Activated naive CD8-positive, alpha-beta T cell treated with anti-CD3 and anti-CD28 coated beads for 36 hours (primary cell): ENCODE measurements at regions not wholly inside any gene's neighbourhood (a gene's known extent, or its start where the extent isn't known, plus 50 kb on each side); places are given as distances from the start of the nearest gene placed in this dataset.

ENCODE experiments used
- DNase-seq: peaks from one replicate; pipeline ENCODE4 v3.0.0; 2021
- H3K27ac Mint-ChIP-seq: one replicate; pipeline ENCODE4 v1.8.0; 2022; ENCODE audit warnings: mild to moderate bottlenecking, moderate library complexity, mixed read lengths
- H3K27me3 Mint-ChIP-seq: one replicate; pipeline ENCODE4 v1.8.0; 2022; ENCODE audit warnings: mild to moderate bottlenecking, mixed read lengths
- H3K36me3 Mint-ChIP-seq: one replicate; pipeline ENCODE4 v1.8.0; 2021; ENCODE audit warnings: mild to moderate bottlenecking, mixed read lengths
- H3K4me1 Mint-ChIP-seq: one replicate; pipeline ENCODE4 v1.8.0; 2021; ENCODE audit warnings: mixed read lengths
- H3K4me3 Mint-ChIP-seq: one replicate; pipeline ENCODE4 v1.8.0; 2022; ENCODE audit warnings: mild to moderate bottlenecking, moderate library complexity, mixed read lengths
- H3K9me3 Mint-ChIP-seq: one replicate; pipeline ENCODE4 v1.8.0; 2022; ENCODE audit warnings: mixed read lengths

DNA sequence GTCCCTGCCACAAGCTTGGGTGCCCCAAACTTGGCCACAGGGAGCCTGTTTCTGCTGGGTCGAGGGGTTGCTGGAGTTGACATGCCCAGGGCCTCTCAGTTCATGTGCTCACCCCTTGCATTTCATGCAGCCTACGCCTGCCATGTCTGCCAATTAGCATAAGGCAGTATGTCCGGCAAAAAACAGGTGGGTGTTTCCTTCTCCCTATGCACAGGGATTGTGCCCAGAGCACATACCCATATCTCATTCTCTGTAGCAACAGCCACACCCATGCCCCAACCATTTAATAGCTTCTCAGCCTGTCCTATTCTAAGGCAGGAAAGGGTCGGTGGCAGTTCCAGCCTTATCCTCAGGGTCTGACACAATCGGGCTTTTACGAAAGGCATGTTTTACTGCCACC lies 340.4 kb upstream of the ASIC2 start:
- Mint-ChIP-seq H3K27me3 (peaks cover 10% of the 10 kb centered on the region), H3K4me3 (no peak overlapping the region), H3K27ac (no peak overlapping the region), H3K4me1 (peaks cover 4% of the 10 kb centered on the region), H3K36me3 (no peaks in the 10 kb centered on the region), H3K9me3 (peaks cover 24% of the 10 kb centered on the region)
- no peak for DNase-seq

DNA sequence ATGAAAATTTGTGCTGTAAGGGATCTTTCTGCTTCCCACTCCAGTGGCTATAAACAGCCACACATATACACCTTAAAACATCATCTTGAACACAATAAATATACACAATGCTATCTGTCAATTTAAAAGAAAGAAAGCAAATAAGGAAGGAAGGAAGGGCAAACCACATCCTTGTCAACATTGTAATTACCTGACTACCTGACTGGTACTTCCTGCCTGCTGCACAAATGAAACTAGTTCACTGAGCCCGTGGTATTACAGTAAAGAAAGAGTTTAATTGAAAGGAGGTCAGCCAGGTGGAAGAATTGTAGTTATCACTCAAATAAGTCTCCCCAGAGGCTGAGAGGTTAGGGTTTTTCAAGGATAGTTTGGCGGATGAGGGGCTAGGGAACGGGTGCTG lies 344.4 kb upstream of the ASIC2 start:
- Mint-ChIP-seq H3K4me3 (no peak overlapping the region), H3K27me3 (peaks cover 4% of the 10 kb centered on the region), H3K36me3 (no peaks in the 10 kb centered on the region), H3K27ac (no peak overlapping the region), H3K4me1 (peaks cover 4% of the 10 kb centered on the region), H3K9me3 (peaks cover 25% of the 10 kb centered on the region)
- DNase-seq, result no peak

- no peaks in the 10 kb centered on the region for H3K36me3 Mint-ChIP-seq
- H3K27me3 Mint-ChIP-seq, result peaks cover 4% of the 10 kb centered on the region
- H3K9me3 Mint-ChIP-seq, result peaks cover 25% of the 10 kb centered on the region
- H3K27ac Mint-ChIP-seq, result no peak overlapping the region
- DNase-seq, result no peak
- peaks cover 4% of the 10 kb centered on the region for H3K4me1 Mint-ChIP-seq
- H3K4me3 Mint-ChIP-seq, result no peak overlapping the region
Observed at GRCh38 chr17:33639103-33639880, 346.2 kb upstream of the ASIC2 start.

DNA sequence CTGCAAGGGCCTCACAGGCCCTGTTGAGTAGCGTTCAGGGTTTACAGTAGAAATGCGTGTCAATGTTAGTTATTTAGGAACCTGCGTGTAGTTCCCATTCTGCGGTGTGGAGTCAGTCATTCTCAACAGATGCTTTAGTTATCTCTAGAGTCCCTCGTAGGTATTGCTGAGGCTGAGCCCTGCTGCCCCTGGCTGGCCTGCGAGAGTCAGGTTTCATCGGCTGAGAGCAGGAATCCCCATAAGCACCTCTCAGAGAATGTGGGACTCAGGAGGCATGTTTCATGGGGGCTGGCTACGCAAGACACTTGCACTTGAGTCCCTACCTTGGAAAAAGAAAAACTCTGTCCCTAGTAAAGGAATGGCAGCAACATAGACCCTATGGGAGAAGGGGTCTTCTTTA lies 347.5 kb upstream of the ASIC2 start:
- Mint-ChIP-seq H3K27ac (no peak overlapping the region), H3K9me3 (peaks cover 24% of the 10 kb centered on the region), H3K4me1 (peaks cover 4% of the 10 kb centered on the region), H3K4me3 (no peak overlapping the region), H3K36me3 (no peaks in the 10 kb centered on the region), H3K27me3 (peaks cover 9% of the 10 kb centered on the region)
- DNase-seq, result no peak

- Mint-ChIP-seq H3K27ac (no peak overlapping the region), H3K4me1 (peaks cover 3% of the 10 kb centered on the region), H3K4me3 (no peak overlapping the region), H3K9me3 (peaks cover 19% of the 10 kb centered on the region), H3K36me3 (no peaks in the 10 kb centered on the region), H3K27me3 (peaks cover 19% of the 10 kb centered on the region)
- DNase-seq, result no peak
Observed at GRCh38 chr17:33642002-33642401, 348.9 kb upstream of the ASIC2 start.

DNA sequence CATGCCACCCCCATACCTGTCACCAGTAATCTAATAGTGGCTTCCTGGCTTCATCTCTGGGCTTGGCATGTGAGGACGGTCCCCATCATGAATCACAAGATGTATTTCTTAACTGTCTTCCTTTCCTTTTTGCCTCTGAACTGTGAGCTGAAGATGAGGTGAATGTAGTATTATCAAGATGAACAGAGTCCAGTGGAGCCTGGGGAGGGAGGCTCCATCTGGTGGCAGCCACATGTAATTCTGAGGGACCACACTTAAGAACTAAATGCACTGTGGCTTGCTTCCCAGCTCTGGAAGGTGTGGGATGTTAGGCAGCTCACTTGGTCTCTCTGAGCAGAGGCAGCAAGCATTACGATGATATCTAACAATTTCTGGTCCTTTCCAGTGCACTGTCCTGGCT lies 354.9 kb upstream of the ASIC2 start:
- H3K27ac Mint-ChIP-seq, result no peak overlapping the region
- no peaks in the 10 kb centered on the region for H3K9me3 Mint-ChIP-seq

GRCh38 chr17:33650304-33650703 lies 357.2 kb upstream of the ASIC2 start:
- Mint-ChIP-seq H3K9me3 (no peaks in the 10 kb centered on the region), H3K27ac (no peak overlapping the region), H3K36me3 (no peaks in the 10 kb centered on the region), H3K4me1 (no peaks in the 10 kb centered on the region), H3K27me3 (peaks cover 15% of the 10 kb centered on the region), H3K4me3 (no peak overlapping the region)
- no peak for DNase-seq

More for the DNA sequence above, 354.9 kb upstream of the ASIC2 start:
- Mint-ChIP-seq H3K4me1 (no peaks in the 10 kb centered on the region), H3K4me3 (no peak overlapping the region), H3K27me3 (peaks cover 18% of the 10 kb centered on the region), H3K36me3 (no peaks in the 10 kb centered on the region)
- no peak for DNase-seq

DNA sequence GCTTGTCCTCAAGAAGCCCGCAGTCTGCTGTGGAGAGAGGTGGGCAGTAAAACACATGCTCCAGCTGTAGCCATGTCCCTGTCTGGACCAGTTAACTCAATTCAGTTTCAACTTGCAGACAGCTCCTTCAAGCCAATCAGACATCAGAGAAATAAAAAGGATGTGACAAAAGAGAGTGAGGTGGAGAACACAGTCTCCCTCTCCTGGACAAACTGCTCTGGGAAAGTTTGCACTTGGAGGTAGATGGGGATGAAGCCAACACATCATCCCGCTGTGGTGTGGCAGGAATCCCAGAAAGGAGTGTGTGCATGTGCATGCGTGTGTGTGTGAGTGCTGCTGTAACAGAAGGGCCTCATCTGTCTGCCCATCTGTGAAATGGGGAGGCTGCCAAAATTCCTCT lies 358.6 kb upstream of the ASIC2 start:
- Mint-ChIP-seq H3K4me1 (no peaks in the 10 kb centered on the region), H3K36me3 (no peaks in the 10 kb centered on the region), H3K9me3 (no peaks in the 10 kb centered on the region), H3K27me3 (peaks cover 15% of the 10 kb centered on the region), H3K27ac (no peak overlapping the region), H3K4me3 (no peak overlapping the region)
- DNase-seq, result no peak

GRCh38 chr17:33652731-33653398 lies 359.8 kb upstream of the ASIC2 start:
- Mint-ChIP-seq H3K4me3 (no peak overlapping the region), H3K36me3 (no peaks in the 10 kb centered on the region), H3K27me3 (peaks cover 11% of the 10 kb centered on the region), H3K9me3 (no peaks in the 10 kb centered on the region), H3K27ac (no peak overlapping the region), H3K4me1 (no peaks in the 10 kb centered on the region)
- DNase-seq, result no peak

GRCh38 chr17:33653399-33653788 lies 360.3 kb upstream of the ASIC2 start:
- H3K27me3 Mint-ChIP-seq, result peaks cover 8% of the 10 kb centered on the region

GRCh38 chr17:33657181-33657580 lies 364.1 kb upstream of the ASIC2 start:
- Mint-ChIP-seq H3K27me3 (peaks cover 8% of the 10 kb centered on the region), H3K4me1 (no peaks in the 10 kb centered on the region), H3K4me3 (no peak overlapping the region), H3K9me3 (no peaks in the 10 kb centered on the region), H3K27ac (no peak overlapping the region), H3K36me3 (no peaks in the 10 kb centered on the region)
- no peak for DNase-seq

More at GRCh38 chr17:33653399-33653788, 360.3 kb upstream of the ASIC2 start:
- Mint-ChIP-seq H3K36me3 (no peaks in the 10 kb centered on the region), H3K4me1 (no peaks in the 10 kb centered on the region), H3K27ac (no peak overlapping the region), H3K4me3 (no peak overlapping the region), H3K9me3 (no peaks in the 10 kb centered on the region)
- DNase-seq, result no peak

DNA sequence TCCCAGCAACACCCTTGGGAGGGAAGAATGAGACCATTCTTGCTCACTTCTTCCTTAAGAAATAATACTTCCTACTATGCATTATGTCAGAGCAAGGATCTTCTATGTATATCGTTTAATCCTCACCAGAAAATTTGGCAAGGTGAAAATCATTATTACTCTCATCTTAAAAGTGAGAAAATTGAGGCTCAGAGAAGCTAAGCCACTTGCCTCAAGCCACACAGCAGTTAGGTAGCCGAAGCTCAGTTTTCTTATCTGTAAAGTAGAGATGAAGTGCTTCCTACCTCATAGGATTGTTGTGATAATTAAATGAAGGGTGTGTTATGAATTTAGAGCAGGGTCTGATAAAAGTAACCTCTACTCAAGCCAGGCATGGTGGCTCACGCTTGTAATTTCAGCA lies 368.9 kb upstream of the ASIC2 start:
- Mint-ChIP-seq H3K4me1 (peaks cover under 1% of the 10 kb centered on the region), H3K36me3 (no peaks in the 10 kb centered on the region), H3K27ac (no peak overlapping the region), H3K9me3 (no peaks in the 10 kb centered on the region), H3K4me3 (no peak overlapping the region), H3K27me3 (peaks cover 14% of the 10 kb centered on the region)
- DNase-seq, result no peak

DNA sequence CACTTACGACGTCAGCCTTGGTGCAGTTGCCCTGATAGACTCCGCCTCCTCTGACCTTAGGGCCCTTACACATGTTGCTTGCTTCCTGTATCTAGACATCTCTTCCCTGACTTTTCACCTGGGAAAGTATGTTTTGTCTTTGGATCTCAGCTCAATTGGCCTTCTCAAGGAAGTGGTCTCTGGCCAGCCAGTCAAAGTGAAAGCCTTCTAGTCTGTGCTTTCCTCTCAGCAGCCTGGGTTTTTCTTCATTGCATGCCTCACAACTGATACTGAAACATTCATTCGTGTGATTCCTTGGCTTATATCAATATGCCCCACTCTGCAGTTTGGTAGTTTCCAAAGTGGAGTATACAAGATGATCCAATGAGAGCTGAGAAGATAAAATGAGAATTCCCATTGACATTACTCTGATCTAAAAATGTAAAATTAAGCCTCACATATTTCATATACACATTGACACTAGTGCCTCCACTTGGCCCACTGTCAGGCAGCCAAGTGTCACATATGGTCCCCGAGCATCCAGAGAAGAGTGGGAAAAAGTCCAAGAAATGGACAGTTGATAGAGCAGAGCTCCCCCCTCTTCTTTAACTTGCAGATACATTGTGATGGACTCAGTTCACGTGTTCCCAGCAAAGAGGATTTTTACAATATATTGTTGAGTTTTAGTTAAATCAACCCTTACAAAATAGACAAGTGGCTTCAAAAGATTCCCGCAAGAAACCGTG lies 371.2 kb upstream of the ASIC2 start:
- H3K4me1 Mint-ChIP-seq, result peaks cover 6% of the 10 kb centered on the region
- no peak overlapping the region for H3K27ac Mint-ChIP-seq
- peaks cover 14% of the 10 kb centered on the region for H3K27me3 Mint-ChIP-seq
- DNase-seq, result no peak
- no peaks in the 10 kb centered on the region for H3K9me3 Mint-ChIP-seq
- no peak overlapping the region for H3K4me3 Mint-ChIP-seq
- no peaks in the 10 kb centered on the region for H3K36me3 Mint-ChIP-seq

DNA sequence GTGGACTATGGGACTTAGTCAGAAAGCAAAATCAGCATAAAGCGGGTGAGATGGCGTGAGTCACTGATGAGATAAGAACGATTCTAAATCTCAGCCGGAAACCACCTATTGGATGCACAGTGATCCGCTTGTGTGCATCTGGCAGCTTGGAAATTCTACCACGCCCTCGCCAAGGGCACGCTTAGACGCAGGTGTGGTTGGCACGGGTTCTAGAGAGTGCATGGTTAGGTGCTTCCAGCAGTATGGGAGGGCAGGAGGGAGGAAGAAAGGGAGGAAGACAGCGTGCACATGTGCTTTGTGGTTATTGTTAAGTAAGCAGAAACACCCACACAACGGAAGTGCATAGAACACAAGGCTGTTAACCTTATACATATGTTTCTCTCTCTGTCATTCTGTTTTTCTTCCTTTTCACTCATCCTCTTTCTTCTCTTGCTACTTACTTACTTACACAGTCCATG lies 374.0 kb upstream of the ASIC2 start:
- Mint-ChIP-seq H3K36me3 (no peaks in the 10 kb centered on the region), H3K4me3 (no peak overlapping the region), H3K4me1 (peaks cover 6% of the 10 kb centered on the region), H3K9me3 (no peaks in the 10 kb centered on the region), H3K27me3 (peaks cover 22% of the 10 kb centered on the region), H3K27ac (peak overlapping the region; percentile 59)
- DNase-seq, result peak; percentile 16

DNA sequence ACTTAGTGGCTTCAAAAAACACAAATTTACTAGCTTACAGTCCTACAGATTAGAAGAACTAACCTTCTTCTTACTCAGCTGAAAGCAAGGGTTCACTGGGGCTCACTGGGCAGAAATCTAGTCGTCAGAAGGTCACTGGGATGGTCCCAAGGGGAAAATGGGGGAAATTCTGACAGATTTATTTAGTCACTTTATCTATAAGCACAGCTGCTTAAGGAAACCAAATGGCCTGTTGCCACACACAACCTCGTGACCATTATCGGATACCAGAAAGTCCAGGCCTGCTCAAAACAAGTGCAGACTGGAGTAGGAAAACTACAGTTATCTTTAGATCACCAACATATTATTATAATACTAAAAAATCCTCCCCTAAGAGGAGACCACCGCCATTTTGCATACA lies 374.6 kb upstream of the ASIC2 start:
- Mint-ChIP-seq H3K4me3 (no peak overlapping the region), H3K4me1 (peaks cover 6% of the 10 kb centered on the region), H3K9me3 (no peaks in the 10 kb centered on the region), H3K36me3 (no peaks in the 10 kb centered on the region), H3K27ac (no peak overlapping the region), H3K27me3 (peaks cover 26% of the 10 kb centered on the region)
- no peak for DNase-seq
